ENCODE measurements at regions not wholly inside any gene's neighbourhood (a gene's known extent, or its start where the extent isn't known, plus 50 kb on each side); places are given as distances from the start of the nearest gene placed in this dataset.
A peak's percentile ranks its signal among the peaks of the same experiment; 100 is the strongest.

- ATAC-seq: no peak
- DNase-seq: no peak
- intact Hi-C loops (cut with DNase I): no loop called here
- Histone ChIP-seq H3K9me3 (no peaks in the 10 kb centered on the region), H3K27ac (no peak overlapping the region), H3K4me1 (no peaks in the 10 kb centered on the region), H3K27me3 (peaks cover 0 to 2% (median 0%) of the 10 kb centered on the region in 7 donors), H3K4me3 (no peak overlapping the region), H3K36me3 (no peaks in the 10 kb centered on the region)
- TF ChIP-seq CTCF (IDR thresholded peaks at IDR 0.05): no peak
- 61 to 74% methylated on average over 3 of the region's 3 CpGs for WGBS, 2 donors
These were observed 607.4 kb downstream of the MAFB start for GRCh38 chr20:40081653-40082052.

GRCh38 chr20:40080041-40080652, 608.9 kb downstream of the MAFB start:
- H3K4me1 ChIP-seq: no peaks in the 10 kb centered on the region
- H3K36me3 ChIP-seq: no peaks in the 10 kb centered on the region
- no peak for TF ChIP-seq CTCF (IDR thresholded peaks at IDR 0.05)
- H3K4me3 ChIP-seq: no peak overlapping the region
- H3K27ac ChIP-seq: no peak overlapping the region
- no peaks in the 10 kb centered on the region for H3K9me3 ChIP-seq
- 45 to 70% methylated on average over 4 of the region's 4 CpGs for WGBS, 2 donors
- DNase-seq (no peak), ATAC-seq (no peak)
- intact Hi-C loops (cut with DNase I): no loop called here
- peaks cover 0 to 2% (median 0%) of the 10 kb centered on the region in 7 donors for H3K27me3 ChIP-seq

- ATAC-seq: peak in 2 of 8 donors; percentile 29 to 52
- WGBS, 2 donors: 13 to 21% methylated on average over 4 of the region's 4 CpGs
- H3K36me3 ChIP-seq: no peaks in the 10 kb centered on the region
These were observed 615.4 kb downstream of the MAFB start for GRCh38 chr20:40073535-40074111.

GRCh38 chr20:40072907-40073306, 616.1 kb downstream of the MAFB start:
- no peak for TF ChIP-seq CTCF (IDR thresholded peaks at IDR 0.05)
- peaks cover 0 to 7% (median 0%) of the 10 kb centered on the region in 9 donors for H3K4me1 ChIP-seq
- DNase-seq: no peak
- WGBS, 2 donors: 95% methylated on average over 2 of the region's 2 CpGs
- peaks cover 0 to 29% (median 0%) of the 10 kb centered on the region in 11 donors for H3K9me3 ChIP-seq
- H3K27me3 ChIP-seq: no peaks in the 10 kb centered on the region
- H3K27ac ChIP-seq: no peak overlapping the region
- H3K4me3 ChIP-seq: no peak overlapping the region
- no peaks in the 10 kb centered on the region for H3K36me3 ChIP-seq
- ATAC-seq: no peak
- intact Hi-C loops (cut with DNase I): no loop called here

More at GRCh38 chr20:40073535-40074111, 615.4 kb downstream of the MAFB start:
- no peak for DNase-seq
- H3K4me1 ChIP-seq: peaks cover 0 to 7% (median 0%) of the 10 kb centered on the region in 9 donors
- no peak overlapping the region for H3K4me3 ChIP-seq
- no peak for TF ChIP-seq CTCF (IDR thresholded peaks at IDR 0.05)
- H3K27ac ChIP-seq: no peak overlapping the region
- H3K9me3 ChIP-seq: peaks cover 0 to 21% (median 0%) of the 10 kb centered on the region in 11 donors
- no peaks in the 10 kb centered on the region for H3K27me3 ChIP-seq
- intact Hi-C loops (cut with DNase I): no loop called here
